Cardiac septum (tissue), 1 donor: ENCODE measurements at regions not wholly inside any gene's neighbourhood (a gene's known extent, or its start where the extent isn't known, plus 50 kb on each side); places are given as distances from the start of the nearest gene placed in this dataset.
"Not testable (repeated sequence)": the region's sequence is repeated elsewhere in the genome, so short reads cannot be mapped to it uniquely, and the experiment has no call there.

Experiments used
- DNase-seq: peaks from one replicate; pipeline ENCODE4 v3.0.0-alpha.2; 2020; ENCODE audit warnings: low spot score
- intact Hi-C: fragments of 100-400 bp; cut with DNase I; formaldehyde crosslinking; loops from one replicate; pipeline ENCODE4 v1.14.0; 2022
- donor health status: DM: no; HTN: no; CAD: no.

- intact Hi-C loops, result no loop called here
- no peak for DNase-seq
Measured at GRCh38 chr16:14002416-14002990, 68.6 kb upstream of the MRTFB start.

- intact Hi-C loops, result no loop called here
Measured at GRCh38 chr16:14003074-14003570, 68.0 kb upstream of the MRTFB start.

GRCh38 chr16:14004031-14004728 lies 66.9 kb upstream of the MRTFB start:
- no peak for DNase-seq
- intact Hi-C loops, result no loop called here

More at GRCh38 chr16:14003074-14003570, 68.0 kb upstream of the MRTFB start:
- peak; percentile 84 for DNase-seq

GRCh38 chr16:14004729-14005315 lies 66.3 kb upstream of the MRTFB start:
- no peak for DNase-seq
- intact Hi-C loops, result no loop called here

GRCh38 chr16:14005335-14005734 lies 65.8 kb upstream of the MRTFB start:
- DNase-seq, result no peak
- intact Hi-C loops, result no loop called here

GRCh38 chr16:14007450-14007849 lies 63.7 kb upstream of the MRTFB start:
- intact Hi-C loops, result no loop called here

GRCh38 chr16:14011001-14011400 lies 60.1 kb upstream of the MRTFB start:
- DNase-seq, result no peak
- intact Hi-C loops, result no loop called here

More at GRCh38 chr16:14007450-14007849, 63.7 kb upstream of the MRTFB start:
- DNase-seq, result no peak

- intact Hi-C loops, result no loop called here
Measured at GRCh38 chr16:14011846-14012245, 59.3 kb upstream of the MRTFB start.

GRCh38 chr16:14013145-14013570 lies 58.0 kb upstream of the MRTFB start:
- intact Hi-C loops, result no loop called here
- DNase-seq, result no peak

More at GRCh38 chr16:14011846-14012245, 59.3 kb upstream of the MRTFB start:
- DNase-seq, result no peak

- intact Hi-C loops, result no loop called here
- no peak for DNase-seq
Measured at GRCh38 chr16:14013571-14014283, 57.4 kb upstream of the MRTFB start.

- intact Hi-C loops, result no loop called here
- DNase-seq, result no peak
Measured at GRCh38 chr16:14014284-14014625, 56.9 kb upstream of the MRTFB start.

- DNase-seq, result no peak
- intact Hi-C loops, result loop anchor here (5.0 kb wide), 1 partner anchor 58 kb away; no protein-coding TSS in a partner anchor
Measured at GRCh38 chr16:14015033-14015432, 56.1 kb upstream of the MRTFB start.

- DNase-seq, result no peak
- intact Hi-C loops, result loop anchor here (5.0 kb wide), 1 partner anchor 58 kb away; no protein-coding TSS in a partner anchor
Measured at GRCh38 chr16:14015461-14015860, 55.7 kb upstream of the MRTFB start.

GRCh38 chr16:14015948-14016347 lies 55.2 kb upstream of the MRTFB start:
- DNase-seq, result no peak
- intact Hi-C loops, result loop anchor here (5.0 kb wide), 1 partner anchor 59 kb away; no protein-coding TSS in a partner anchor

GRCh38 chr16:14016362-14016761 lies 54.8 kb upstream of the MRTFB start:
- intact Hi-C loops, result loop anchor here (5.0 kb wide), 1 partner anchor 59 kb away; no protein-coding TSS in a partner anchor
- DNase-seq, result not testable (repeated sequence)

GRCh38 chr16:14017886-14018285 lies 53.2 kb upstream of the MRTFB start:
- intact Hi-C loops, result loop anchor here (5.0 kb wide), 1 partner anchor 61 kb away; no protein-coding TSS in a partner anchor
- DNase-seq, result no peak

GRCh38 chr16:14018851-14019250 lies 52.3 kb upstream of the MRTFB start:
- intact Hi-C loops, result loop anchor here (5.0 kb wide), 1 partner anchor 62 kb away; no protein-coding TSS in a partner anchor
- no peak for DNase-seq

- no peak for DNase-seq
- intact Hi-C loops, result no loop called here
Measured at GRCh38 chr16:14020141-14020540, 51.0 kb upstream of the MRTFB start.
